Adrenal gland (tissue), 5 donors: ENCODE measurements at regions not wholly inside any gene's neighbourhood (a gene's known extent, or its start where the extent isn't known, plus 50 kb on each side); places are given as distances from the start of the nearest gene placed in this dataset.

Experiments
- POLR2A ChIP-seq, 2 donors: fragments of 450-650 bp; IDR thresholded peaks; one replicate each; pipeline ENCODE4 v1.6.1; 2017; ENCODE audit warnings: antibody characterized with exemption in 2 of 2, mild to moderate bottlenecking in 2 of 2, moderate library complexity in 1 of 2
- TF ChIP-seq, protein P1 (sequence below), 6 experiments: fragments of 450-650 bp in 4 of 6; fragments of 200-600 bp in 2 of 6; sonication (generic) in 1 of 6; IDR thresholded peaks; 1 replicate in 5 of 6; 2 replicates in 1 of 6; pipeline versions ENCODE4 v1.5.1 to v1.8.0; 2016 to 2021; ENCODE audit warnings: antibody characterized with exemption in 6 of 6, mild to moderate bottlenecking in 2 of 6, moderate library complexity in 1 of 6
- donor health status: DM: no; HTN: no; CAD: no.

DNA sequence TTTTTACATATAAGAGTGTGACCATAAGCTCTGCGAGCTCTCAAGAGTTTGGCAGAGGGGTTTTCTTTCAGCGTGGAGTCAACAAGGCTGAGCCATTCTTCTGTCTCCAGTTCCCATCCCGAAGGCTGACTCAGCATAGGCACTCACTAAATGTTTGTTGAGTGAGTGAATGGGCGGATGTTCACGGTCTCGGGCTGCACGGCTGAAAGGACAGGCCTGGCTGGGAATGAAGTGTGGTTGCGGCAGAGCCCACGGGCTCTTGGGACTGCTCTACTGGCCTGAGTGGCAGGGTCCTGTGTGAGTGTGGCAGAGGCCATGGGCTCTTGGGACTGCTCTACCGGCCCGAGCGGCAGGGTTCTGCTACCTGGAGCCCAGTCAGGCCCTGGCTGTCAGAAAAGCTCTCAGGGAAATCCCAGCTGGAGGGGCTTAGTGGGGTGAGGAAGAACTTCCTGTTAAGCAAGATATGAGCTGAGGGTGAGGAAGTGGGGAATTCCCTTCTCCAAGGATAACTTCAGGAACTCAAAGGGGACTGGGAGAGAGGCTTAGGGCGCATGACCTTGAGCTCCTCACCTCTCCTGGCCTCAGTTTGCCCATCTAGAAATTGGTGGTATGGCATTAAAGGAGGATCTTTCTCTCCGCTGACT, 56.6 kb upstream of the C1orf174 start:
- TF ChIP-seq, protein P1, sequence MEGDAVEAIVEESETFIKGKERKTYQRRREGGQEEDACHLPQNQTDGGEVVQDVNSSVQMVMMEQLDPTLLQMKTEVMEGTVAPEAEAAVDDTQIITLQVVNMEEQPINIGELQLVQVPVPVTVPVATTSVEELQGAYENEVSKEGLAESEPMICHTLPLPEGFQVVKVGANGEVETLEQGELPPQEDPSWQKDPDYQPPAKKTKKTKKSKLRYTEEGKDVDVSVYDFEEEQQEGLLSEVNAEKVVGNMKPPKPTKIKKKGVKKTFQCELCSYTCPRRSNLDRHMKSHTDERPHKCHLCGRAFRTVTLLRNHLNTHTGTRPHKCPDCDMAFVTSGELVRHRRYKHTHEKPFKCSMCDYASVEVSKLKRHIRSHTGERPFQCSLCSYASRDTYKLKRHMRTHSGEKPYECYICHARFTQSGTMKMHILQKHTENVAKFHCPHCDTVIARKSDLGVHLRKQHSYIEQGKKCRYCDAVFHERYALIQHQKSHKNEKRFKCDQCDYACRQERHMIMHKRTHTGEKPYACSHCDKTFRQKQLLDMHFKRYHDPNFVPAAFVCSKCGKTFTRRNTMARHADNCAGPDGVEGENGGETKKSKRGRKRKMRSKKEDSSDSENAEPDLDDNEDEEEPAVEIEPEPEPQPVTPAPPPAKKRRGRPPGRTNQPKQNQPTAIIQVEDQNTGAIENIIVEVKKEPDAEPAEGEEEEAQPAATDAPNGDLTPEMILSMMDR (IDR thresholded peaks at IDR 0.05), result no peak
- no peak for TF ChIP-seq POLR2A (IDR thresholded peaks at IDR 0.05)
